GM23338 (cell line): ENCODE measurements at regions not wholly inside any gene's neighbourhood (a gene's known extent, or its start where the extent isn't known, plus 50 kb on each side); places are given as distances from the start of the nearest gene placed in this dataset.

ENCODE experiments used
- JUNB ChIP-seq: IDR thresholded peaks from one replicate; pipeline ENCODE4 v1.6.1; 2016; ENCODE audit warnings: antibody characterized with exemption; ENCODE audit not compliant: unreplicated experiment
- NANOG ChIP-seq: IDR thresholded peaks from 2 replicates; pipeline ENCODE4 v1.6.1; 2016; ENCODE audit warnings: antibody characterized with exemption, borderline replicate concordance
- ZNF114 ChIP-seq: fragments of 250-450 bp; sonication (Bioruptor Pico); IDR thresholded peaks from 2 replicates; pipeline ENCODE4 v1.5.0; 2020; ENCODE audit warnings: mild to moderate bottlenecking, moderate library complexity
- ZNF331 ChIP-seq: fragments of 250-450 bp; sonication (Bioruptor Pico); IDR thresholded peaks from 2 replicates; pipeline ENCODE4 v1.5.0; 2020; ENCODE audit warnings: low read depth, mild to moderate bottlenecking, moderate library complexity
- TF ChIP-seq, protein P1 (sequence below): fragments of 250-450 bp; sonication (Bioruptor Pico); IDR thresholded peaks from 2 replicates; pipeline ENCODE4 v1.5.0; 2020; ENCODE audit warnings: mild to moderate bottlenecking, moderate library complexity
- TF ChIP-seq, protein P2 (sequence below), 2 experiments: fragments of 200-600 bp in 1 of 2; sonication (generic) in 1 of 2; conservative IDR thresholded peaks; 2 replicates each; pipeline versions ENCODE4 v1.5.1 to v1.6.1; 2016 to 2017; ENCODE audit warnings: antibody characterized with exemption in 2 of 2, low read depth in 2 of 2, mild to moderate bottlenecking in 2 of 2, moderate library complexity in 1 of 2
- TF ChIP-seq, protein P3 (sequence below): IDR thresholded peaks from one replicate; pipeline ENCODE4 v1.6.1; 2018; ENCODE audit warnings: antibody characterized with exemption; ENCODE audit not compliant: unreplicated experiment

DNA sequence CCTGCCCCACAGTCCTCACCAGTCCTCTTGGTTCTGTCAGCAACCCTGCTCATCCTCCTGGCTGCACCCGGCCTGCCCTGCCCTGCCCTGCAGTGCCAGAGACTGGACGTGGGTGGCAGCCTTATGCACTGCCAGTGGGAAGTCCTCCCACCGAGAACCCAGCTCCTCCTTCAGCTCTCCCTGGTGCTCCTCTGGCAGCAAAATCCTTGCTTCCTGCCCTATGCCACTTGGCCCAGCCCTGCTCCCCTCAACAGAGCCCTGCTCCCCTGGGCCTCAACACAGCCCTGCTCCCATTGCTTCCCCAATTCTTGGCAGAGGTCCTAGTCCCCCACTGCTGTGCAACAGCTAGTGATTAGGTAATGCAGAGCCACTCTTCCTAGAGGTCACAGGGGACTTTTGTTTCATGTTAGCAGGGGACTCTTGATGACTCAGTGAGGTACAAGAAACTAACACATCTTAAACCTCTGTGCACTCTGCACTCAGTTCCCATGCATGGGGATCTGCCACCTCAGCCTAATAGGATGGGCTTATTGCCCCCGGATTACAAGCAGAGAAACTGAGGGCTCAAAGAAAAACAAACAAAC is 58.0 kb upstream of the EDAR start (continued):
- TF ChIP-seq, protein P1, sequence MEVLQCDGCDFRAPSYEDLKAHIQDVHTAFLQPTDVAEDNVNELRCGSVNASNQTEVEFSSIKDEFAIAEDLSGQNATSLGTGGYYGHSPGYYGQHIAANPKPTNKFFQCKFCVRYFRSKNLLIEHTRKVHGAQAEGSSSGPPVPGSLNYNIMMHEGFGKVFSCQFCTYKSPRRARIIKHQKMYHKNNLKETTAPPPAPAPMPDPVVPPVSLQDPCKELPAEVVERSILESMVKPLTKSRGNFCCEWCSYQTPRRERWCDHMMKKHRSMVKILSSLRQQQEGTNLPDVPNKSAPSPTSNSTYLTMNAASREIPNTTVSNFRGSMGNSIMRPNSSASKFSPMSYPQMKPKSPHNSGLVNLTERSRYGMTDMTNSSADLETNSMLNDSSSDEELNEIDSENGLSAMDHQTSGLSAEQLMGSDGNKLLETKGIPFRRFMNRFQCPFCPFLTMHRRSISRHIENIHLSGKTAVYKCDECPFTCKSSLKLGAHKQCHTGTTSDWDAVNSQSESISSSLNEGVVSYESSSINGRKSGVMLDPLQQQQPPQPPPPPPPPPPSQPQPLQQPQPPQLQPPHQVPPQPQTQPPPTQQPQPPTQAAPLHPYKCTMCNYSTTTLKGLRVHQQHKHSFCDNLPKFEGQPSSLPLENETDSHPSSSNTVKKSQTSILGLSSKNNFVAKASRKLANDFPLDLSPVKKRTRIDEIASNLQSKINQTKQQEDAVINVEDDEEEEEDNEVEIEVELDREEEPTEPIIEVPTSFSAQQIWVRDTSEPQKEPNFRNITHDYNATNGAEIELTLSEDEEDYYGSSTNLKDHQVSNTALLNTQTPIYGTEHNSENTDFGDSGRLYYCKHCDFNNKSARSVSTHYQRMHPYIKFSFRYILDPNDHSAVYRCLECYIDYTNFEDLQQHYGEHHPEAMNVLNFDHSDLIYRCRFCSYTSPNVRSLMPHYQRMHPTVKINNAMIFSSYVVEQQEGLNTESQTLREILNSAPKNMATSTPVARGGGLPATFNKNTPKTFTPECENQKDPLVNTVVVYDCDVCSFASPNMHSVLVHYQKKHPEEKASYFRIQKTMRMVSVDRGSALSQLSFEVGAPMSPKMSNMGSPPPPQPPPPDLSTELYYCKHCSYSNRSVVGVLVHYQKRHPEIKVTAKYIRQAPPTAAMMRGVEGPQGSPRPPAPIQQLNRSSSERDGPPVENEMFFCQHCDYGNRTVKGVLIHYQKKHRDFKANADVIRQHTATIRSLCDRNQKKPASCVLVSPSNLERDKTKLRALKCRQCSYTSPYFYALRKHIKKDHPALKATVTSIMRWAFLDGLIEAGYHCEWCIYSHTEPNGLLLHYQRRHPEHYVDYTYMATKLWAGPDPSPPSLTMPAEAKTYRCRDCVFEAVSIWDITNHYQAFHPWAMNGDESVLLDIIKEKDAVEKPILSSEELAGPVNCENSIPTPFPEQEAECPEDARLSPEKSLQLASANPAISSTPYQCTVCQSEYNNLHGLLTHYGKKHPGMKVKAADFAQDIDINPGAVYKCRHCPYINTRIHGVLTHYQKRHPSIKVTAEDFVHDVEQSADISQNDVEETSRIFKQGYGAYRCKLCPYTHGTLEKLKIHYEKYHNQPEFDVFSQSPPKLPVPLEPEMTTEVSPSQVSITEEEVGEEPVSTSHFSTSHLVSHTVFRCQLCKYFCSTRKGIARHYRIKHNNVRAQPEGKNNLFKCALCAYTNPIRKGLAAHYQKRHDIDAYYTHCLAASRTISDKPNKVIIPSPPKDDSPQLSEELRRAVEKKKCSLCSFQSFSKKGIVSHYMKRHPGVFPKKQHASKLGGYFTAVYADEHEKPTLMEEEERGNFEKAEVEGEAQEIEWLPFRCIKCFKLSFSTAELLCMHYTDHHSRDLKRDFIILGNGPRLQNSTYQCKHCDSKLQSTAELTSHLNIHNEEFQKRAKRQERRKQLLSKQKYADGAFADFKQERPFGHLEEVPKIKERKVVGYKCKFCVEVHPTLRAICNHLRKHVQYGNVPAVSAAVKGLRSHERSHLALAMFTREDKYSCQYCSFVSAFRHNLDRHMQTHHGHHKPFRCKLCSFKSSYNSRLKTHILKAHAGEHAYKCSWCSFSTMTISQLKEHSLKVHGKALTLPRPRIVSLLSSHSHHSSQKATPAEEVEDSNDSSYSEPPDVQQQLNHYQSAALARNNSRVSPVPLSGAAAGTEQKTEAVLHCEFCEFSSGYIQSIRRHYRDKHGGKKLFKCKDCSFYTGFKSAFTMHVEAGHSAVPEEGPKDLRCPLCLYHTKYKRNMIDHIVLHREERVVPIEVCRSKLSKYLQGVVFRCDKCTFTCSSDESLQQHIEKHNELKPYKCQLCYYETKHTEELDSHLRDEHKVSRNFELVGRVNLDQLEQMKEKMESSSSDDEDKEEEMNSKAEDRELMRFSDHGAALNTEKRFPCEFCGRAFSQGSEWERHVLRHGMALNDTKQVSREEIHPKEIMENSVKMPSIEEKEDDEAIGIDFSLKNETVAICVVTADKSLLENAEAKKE (CRISPR knock-in tag), result no peak
- TF ChIP-seq ZNF331, result no peak
- TF ChIP-seq, protein P2, sequence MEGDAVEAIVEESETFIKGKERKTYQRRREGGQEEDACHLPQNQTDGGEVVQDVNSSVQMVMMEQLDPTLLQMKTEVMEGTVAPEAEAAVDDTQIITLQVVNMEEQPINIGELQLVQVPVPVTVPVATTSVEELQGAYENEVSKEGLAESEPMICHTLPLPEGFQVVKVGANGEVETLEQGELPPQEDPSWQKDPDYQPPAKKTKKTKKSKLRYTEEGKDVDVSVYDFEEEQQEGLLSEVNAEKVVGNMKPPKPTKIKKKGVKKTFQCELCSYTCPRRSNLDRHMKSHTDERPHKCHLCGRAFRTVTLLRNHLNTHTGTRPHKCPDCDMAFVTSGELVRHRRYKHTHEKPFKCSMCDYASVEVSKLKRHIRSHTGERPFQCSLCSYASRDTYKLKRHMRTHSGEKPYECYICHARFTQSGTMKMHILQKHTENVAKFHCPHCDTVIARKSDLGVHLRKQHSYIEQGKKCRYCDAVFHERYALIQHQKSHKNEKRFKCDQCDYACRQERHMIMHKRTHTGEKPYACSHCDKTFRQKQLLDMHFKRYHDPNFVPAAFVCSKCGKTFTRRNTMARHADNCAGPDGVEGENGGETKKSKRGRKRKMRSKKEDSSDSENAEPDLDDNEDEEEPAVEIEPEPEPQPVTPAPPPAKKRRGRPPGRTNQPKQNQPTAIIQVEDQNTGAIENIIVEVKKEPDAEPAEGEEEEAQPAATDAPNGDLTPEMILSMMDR (conservative IDR thresholded peaks at IDR 0.05; ENCODE audit: low read depth in 2 of 2), result no peak
- TF ChIP-seq ZNF114 (CRISPR knock-in tag), result no peak
- TF ChIP-seq, protein P3, sequence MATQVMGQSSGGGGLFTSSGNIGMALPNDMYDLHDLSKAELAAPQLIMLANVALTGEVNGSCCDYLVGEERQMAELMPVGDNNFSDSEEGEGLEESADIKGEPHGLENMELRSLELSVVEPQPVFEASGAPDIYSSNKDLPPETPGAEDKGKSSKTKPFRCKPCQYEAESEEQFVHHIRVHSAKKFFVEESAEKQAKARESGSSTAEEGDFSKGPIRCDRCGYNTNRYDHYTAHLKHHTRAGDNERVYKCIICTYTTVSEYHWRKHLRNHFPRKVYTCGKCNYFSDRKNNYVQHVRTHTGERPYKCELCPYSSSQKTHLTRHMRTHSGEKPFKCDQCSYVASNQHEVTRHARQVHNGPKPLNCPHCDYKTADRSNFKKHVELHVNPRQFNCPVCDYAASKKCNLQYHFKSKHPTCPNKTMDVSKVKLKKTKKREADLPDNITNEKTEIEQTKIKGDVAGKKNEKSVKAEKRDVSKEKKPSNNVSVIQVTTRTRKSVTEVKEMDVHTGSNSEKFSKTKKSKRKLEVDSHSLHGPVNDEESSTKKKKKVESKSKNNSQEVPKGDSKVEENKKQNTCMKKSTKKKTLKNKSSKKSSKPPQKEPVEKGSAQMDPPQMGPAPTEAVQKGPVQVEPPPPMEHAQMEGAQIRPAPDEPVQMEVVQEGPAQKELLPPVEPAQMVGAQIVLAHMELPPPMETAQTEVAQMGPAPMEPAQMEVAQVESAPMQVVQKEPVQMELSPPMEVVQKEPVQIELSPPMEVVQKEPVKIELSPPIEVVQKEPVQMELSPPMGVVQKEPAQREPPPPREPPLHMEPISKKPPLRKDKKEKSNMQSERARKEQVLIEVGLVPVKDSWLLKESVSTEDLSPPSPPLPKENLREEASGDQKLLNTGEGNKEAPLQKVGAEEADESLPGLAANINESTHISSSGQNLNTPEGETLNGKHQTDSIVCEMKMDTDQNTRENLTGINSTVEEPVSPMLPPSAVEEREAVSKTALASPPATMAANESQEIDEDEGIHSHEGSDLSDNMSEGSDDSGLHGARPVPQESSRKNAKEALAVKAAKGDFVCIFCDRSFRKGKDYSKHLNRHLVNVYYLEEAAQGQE, result no peak
- TF ChIP-seq JUNB, result no peak
- no peak for TF ChIP-seq NANOG
